ENCODE measurements at regions not wholly inside any gene's neighbourhood (a gene's known extent, or its start where the extent isn't known, plus 50 kb on each side); places are given as distances from the start of the nearest gene placed in this dataset.
A peak's percentile ranks its signal among the peaks of the same experiment; 100 is the strongest.

GRCh38 chr12:116354950-116355783, 77.7 kb upstream of the MED13L start:
- no peak for DNase-seq
- Histone ChIP-seq H3K9me3 (no peaks in the 10 kb centered on the region), H3K27ac (no peak overlapping the region), H3K36me3 (no peaks in the 10 kb centered on the region), H3K27me3 (no peaks in the 10 kb centered on the region), H3K4me3 (no peak overlapping the region), H3K4me1 (peaks cover 0 to 18% (median 7%) of the 10 kb centered on the region in 4 donors)
- no peak for TF ChIP-seq CTCF (IDR thresholded peaks at IDR 0.05)
- intact Hi-C loops (cut with DNase I; ENCODE audit: low total_unique reads), result no loop called here

- no peaks in the 10 kb centered on the region for H3K36me3 ChIP-seq
- H3K27me3 ChIP-seq, result no peaks in the 10 kb centered on the region
- DNase-seq, result no peak
- no peak for TF ChIP-seq CTCF (IDR thresholded peaks at IDR 0.05)
- peaks cover 0 to 18% (median 7%) of the 10 kb centered on the region in 4 donors for H3K4me1 ChIP-seq
- H3K4me3 ChIP-seq, result no peak overlapping the region
- H3K27ac ChIP-seq, result peak overlapping the region; percentile 59 to 60
- intact Hi-C loops (cut with DNase I; ENCODE audit: low total_unique reads), result no loop called here
- no peaks in the 10 kb centered on the region for H3K9me3 ChIP-seq
These were observed 81.0 kb upstream of the MED13L start for GRCh38 chr12:116358536-116358892.

- no peak overlapping the region for H3K4me3 ChIP-seq
- H3K27ac ChIP-seq, result peak overlapping the region; percentile 59 to 60
- no peaks in the 10 kb centered on the region for H3K36me3 ChIP-seq
- H3K9me3 ChIP-seq, result no peaks in the 10 kb centered on the region
- intact Hi-C loops (cut with DNase I; ENCODE audit: low total_unique reads), result no loop called here
- DNase-seq, result peak; percentile 93 to 95
- peaks cover 0 to 18% (median 7%) of the 10 kb centered on the region in 4 donors for H3K4me1 ChIP-seq
- TF ChIP-seq CTCF (IDR thresholded peaks at IDR 0.05), result no peak
- H3K27me3 ChIP-seq, result no peaks in the 10 kb centered on the region
These were observed 81.6 kb upstream of the MED13L start for GRCh38 chr12:116358893-116359761.

- intact Hi-C loops (cut with DNase I; ENCODE audit: low total_unique reads), result no loop called here
- Histone ChIP-seq H3K27me3 (no peaks in the 10 kb centered on the region), H3K27ac (no peak overlapping the region), H3K36me3 (no peaks in the 10 kb centered on the region), H3K9me3 (no peaks in the 10 kb centered on the region), H3K4me3 (no peak overlapping the region), H3K4me1 (peaks cover 0 to 20% (median 7%) of the 10 kb centered on the region in 4 donors)
- no peak for DNase-seq
- TF ChIP-seq CTCF (IDR thresholded peaks at IDR 0.05), result no peak
These were observed 83.3 kb upstream of the MED13L start for GRCh38 chr12:116360579-116361413.
